ENCODE measurements at regions not wholly inside any gene's neighbourhood (a gene's known extent, or its start where the extent isn't known, plus 50 kb on each side); places are given as distances from the start of the nearest gene placed in this dataset.

- Histone ChIP-seq H3K56ac (replicated peaks; ENCODE audit: insufficient read length, low read depth, low read length) (no peak overlapping the region), H3K27ac (ENCODE audit: low read depth, low read length) (no peak overlapping the region), H3K79me2 (ENCODE audit: control insufficient read depth in 1 of 2, insufficient read depth in 2 of 2, low read length in 2 of 2) (no peaks in the 10 kb centered on the region), H3K36me3 (ENCODE audit: control insufficient read depth in 2 of 4, insufficient read depth in 4 of 4, low read length in 3 of 4) (no peaks in the 10 kb centered on the region), H3K4ac (replicated peaks; ENCODE audit: insufficient read length, low read depth, low read length) (no peak overlapping the region), H2BK5ac (ENCODE audit: low read depth, low read length) (no peak overlapping the region), H3K27me3 (replicated peaks in 1 of 4; ENCODE audit: control insufficient read depth in 3 of 4, extremely low read depth in 1 of 4, insufficient read depth in 3 of 4, low read length in 3 of 4) (no peaks in the 10 kb centered on the region), H3K23me2 (ENCODE audit: low read depth, low read length) (no peaks in the 10 kb centered on the region; the same call in 1 of the 2 replicates), H3K4me2 (ENCODE audit: insufficient read depth in 1 of 2, low read depth in 2 of 2, low read length in 2 of 2) (no peak overlapping the region), H3K9ac (replicated peaks in 1 of 4; ENCODE audit: extremely low read depth in 1 of 4, low read depth in 3 of 4, low read length in 3 of 4) (no peak overlapping the region), H3K9me3 (ENCODE audit: insufficient read depth in 2 of 2, low read depth in 1 of 2, low read length in 1 of 2) (no peaks in the 10 kb centered on the region; a peak in 1 of 4 replicates), H2BK20ac (ENCODE audit: low read length) (no peak overlapping the region), H2BK120ac (replicated peaks; ENCODE audit: low read depth, low read length) (no peak overlapping the region), H4K20me1 (replicated peaks in 1 of 2; ENCODE audit: control insufficient read depth in 1 of 2, insufficient read depth in 2 of 2, low read length in 2 of 2) (no peaks in the 10 kb centered on the region), H3K18ac (ENCODE audit: extremely low read depth, low read length) (no peak overlapping the region), H3K4me3 (ENCODE audit: extremely low read depth in 1 of 4, insufficient read depth in 2 of 4, low read depth in 3 of 4, low read length in 4 of 4) (no peak overlapping the region), H4K91ac (replicated peaks; ENCODE audit: insufficient read length, low read length) (no peak overlapping the region), H2BK15ac (ENCODE audit: low read length) (no peak overlapping the region), H3K4me1 (replicated peaks in 1 of 4; ENCODE audit: control insufficient read depth in 3 of 4, insufficient read depth in 4 of 4, low read length in 3 of 4) (peaks cover 0 to 3% (median under 1%) of the 10 kb centered on the region in 4 experiments; a peak in 1 of 7 replicates), H4K8ac (ENCODE audit: extremely low read depth, insufficient read depth, low read length) (peak overlapping the region; percentile 45; the same call in 1 of the 2 replicates), H4K5ac (ENCODE audit: insufficient read length, low read depth, low read length) (no peak overlapping the region), H3K14ac (ENCODE audit: insufficient read length) (no peak overlapping the region), H2AK5ac (ENCODE audit: low read depth, low read length) (no peak overlapping the region), H2AFZ (ENCODE audit: low read length) (no peak overlapping the region), H3K23ac (ENCODE audit: insufficient read length) (no peak overlapping the region), H2BK12ac (ENCODE audit: low read depth, low read length) (no peak overlapping the region), H3K79me1 (ENCODE audit: low read depth, low read length) (no peaks in the 10 kb centered on the region)
- WGBS, 2 experiments (ENCODE audit: extremely low coverage in 1 of 2, insufficient coverage in 1 of 2, insufficient read length in 1 of 2, insufficient replicate concordance in 2 of 2, low coverage in 1 of 2, low lambda C conversion rate in 2 of 2, missing lambda C conversion rate in 1 of 2): 84% methylated on average over 7 of the region's 7 CpGs; no CpG with 5 or more reads in 1 of the 2 experiments
- DNase-seq (ENCODE audit: low read depth in 1 of 2, low spot score in 2 of 2) (no peak), FAIRE-seq (no peak)
- ChIA-PET CTCF (ENCODE audit: partially characterized antibody) (no interaction called here), POLR2A (ENCODE audit: partially characterized antibody) (no interaction called here)
- no peak for TF ChIP-seq EP300 (IDR thresholded peaks at IDR 0.05; ENCODE audit: borderline replicate concordance in 1 of 2, low read depth in 2 of 2, low read length in 2 of 2)
- peak in 1 of 3 experiments; percentile 29; a peak in 1 of 4 replicates for TF ChIP-seq CTCF (IDR thresholded peaks at IDR 0.05; ENCODE audit: control extremely low read depth in 1 of 3, insufficient read depth in 1 of 3, low read depth in 1 of 3, low read length in 3 of 3)
- no peak for TF ChIP-seq ATF2 (IDR thresholded peaks at IDR 0.05; ENCODE audit: low read length)
- peak; percentile 54; the same call in 1 of the 2 replicates for TF ChIP-seq E2F6 (IDR thresholded peaks at IDR 0.05)
- TF ChIP-seq KDM1A (IDR thresholded peaks at IDR 0.05; ENCODE audit: borderline replicate concordance, low read length): no peak
Observed at GRCh38 chr20:51899674-51900073, 97.4 kb upstream of the SALL4 start.

Data from H1 (cell line).